Frontal cortex (tissue), 1 donor: ENCODE measurements at regions not wholly inside any gene's neighbourhood (a gene's known extent, or its start where the extent isn't known, plus 50 kb on each side); places are given as distances from the start of the nearest gene placed in this dataset. TPM values are rescaled to one million over a fixed set of nuclear protein-coding genes. Genes with fewer than 3 reads are reported as not detected.

ENCODE experiments used
- small RNA-seq: library from RNA; depleted of rRNA; stranded (forward); fragments of <200 nt; gene quantifications from one replicate; pipeline ENCODE3, GENCODE V24; 2014

Small RNAs in the stretch of these regions (small RNA-seq; reads per million reads assigned to genes)
- gene AC008496.1, result not detected
